H9 (cell line): ENCODE measurements at regions not wholly inside any gene's neighbourhood (a gene's known extent, or its start where the extent isn't known, plus 50 kb on each side); places are given as distances from the start of the nearest gene placed in this dataset.

Experiments used
- DNase-seq: peaks from one replicate; pipeline ENCODE4 v3.0.0-alpha.2; 2017
- H2AFZ ChIP-seq: one replicate; pipeline ENCODE4 v1.6.1; 2013; ENCODE audit warnings: mild to moderate bottlenecking, low read length, control low read depth, moderate library complexity
- H2AK5ac ChIP-seq: 2 replicates; pipeline ENCODE4 v1.6.1; 2013; ENCODE audit warnings: low read length, control low read depth, mixed read lengths; ENCODE audit not compliant: insufficient read length
- H2BK120ac ChIP-seq: one replicate; pipeline ENCODE4 v1.6.1; 2013; ENCODE audit warnings: low read depth, mild to moderate bottlenecking, low read length, control low read depth, inconsistent platforms; ENCODE audit not compliant: poor library complexity, severe bottlenecking
- H2BK12ac ChIP-seq: 2 replicates; pipeline ENCODE4 v1.6.1; 2013; ENCODE audit warnings: low read length, control low read depth, mixed read lengths, low read depth; ENCODE audit not compliant: insufficient read length
- H2BK15ac ChIP-seq: 2 replicates; pipeline ENCODE4 v1.6.1; 2013; ENCODE audit warnings: low read depth, low read length, control low read depth
- H2BK20ac ChIP-seq: one replicate; pipeline ENCODE4 v1.6.1; 2013; ENCODE audit warnings: low read depth, mild to moderate bottlenecking, low read length, control low read depth, inconsistent platforms; ENCODE audit not compliant: poor library complexity, severe bottlenecking
- H2BK5ac ChIP-seq: 2 replicates; pipeline ENCODE4 v1.6.1; 2013; ENCODE audit warnings: low read length, control low read depth, mixed read lengths; ENCODE audit not compliant: insufficient read length
- H3K14ac ChIP-seq: 2 replicates; pipeline ENCODE4 v1.6.1; 2013; ENCODE audit warnings: low read length, control low read depth; ENCODE audit not compliant: insufficient read depth
- H3K18ac ChIP-seq: 2 replicates; pipeline ENCODE4 v1.6.1; 2013; ENCODE audit warnings: low read depth, mild to moderate bottlenecking, mixed read lengths, low read length, control low read depth; ENCODE audit not compliant: insufficient read length
- H3K23ac ChIP-seq: 2 replicates; pipeline ENCODE4 v1.6.1; 2013; ENCODE audit warnings: low read length, control low read depth, mixed read lengths, low read depth; ENCODE audit not compliant: insufficient read length
- H3K23me2 ChIP-seq: 2 replicates; pipeline ENCODE4 v1.6.1; 2013; ENCODE audit warnings: low read depth, mild to moderate bottlenecking, mixed read lengths, low read length, control low read depth; ENCODE audit not compliant: insufficient read length, poor library complexity, severe bottlenecking
- H3K27ac ChIP-seq: 2 replicates; pipeline ENCODE4 v1.5.1; 2013; ENCODE audit warnings: low read length, control low read depth, mixed read lengths, low read depth; ENCODE audit not compliant: insufficient read length
- H3K27me3 ChIP-seq: 2 replicates; pipeline ENCODE4 v1.6.1; 2013; ENCODE audit warnings: low read length, control low read depth, inconsistent platforms; ENCODE audit not compliant: insufficient read depth
- H3K4ac ChIP-seq: 2 replicates; pipeline ENCODE4 v1.6.1; 2013; ENCODE audit warnings: low read depth, mild to moderate bottlenecking, control low read depth, inconsistent platforms, low read length, moderate library complexity
- H3K4me1 ChIP-seq: 2 replicates; pipeline ENCODE4 v1.6.1; 2013; ENCODE audit warnings: low read length, control low read depth, inconsistent platforms; ENCODE audit not compliant: insufficient read depth
- H3K4me2 ChIP-seq: 2 replicates; pipeline ENCODE4 v1.6.1; 2013; ENCODE audit warnings: low read length, control low read depth, mixed read lengths; ENCODE audit not compliant: insufficient read length, insufficient read depth
- H3K56ac ChIP-seq: 2 replicates; pipeline ENCODE4 v1.6.1; 2013; ENCODE audit warnings: low read depth, mild to moderate bottlenecking, mixed read lengths, low read length, control low read depth; ENCODE audit not compliant: insufficient read length
- H3K79me1 ChIP-seq: 2 replicates; pipeline ENCODE4 v1.6.1; 2013; ENCODE audit warnings: low read depth, mild to moderate bottlenecking, moderate library complexity, low read length, control low read depth, inconsistent platforms; ENCODE audit not compliant: insufficient read depth, poor library complexity, severe bottlenecking
- H3K79me2 ChIP-seq: 2 replicates; pipeline ENCODE4 v1.6.1; 2013; ENCODE audit warnings: low read length, control low read depth, inconsistent platforms; ENCODE audit not compliant: insufficient read depth
- H3K9ac ChIP-seq: 2 replicates; pipeline ENCODE4 v1.6.1; 2013; ENCODE audit warnings: low read length, control low read depth, mixed read lengths; ENCODE audit not compliant: insufficient read length; ENCODE audit errors: extremely low read depth
- H3K9me3 ChIP-seq: one replicate; pipeline ENCODE4 v1.6.1; 2013; ENCODE audit warnings: low read depth, low read length, inconsistent platforms; ENCODE audit not compliant: control insufficient read depth
- H3T11ph ChIP-seq: one replicate; pipeline ENCODE4 v1.6.1; 2013; ENCODE audit warnings: mild to moderate bottlenecking, low read length, control low read depth, inconsistent platforms
- H4K20me1 ChIP-seq: one replicate; pipeline ENCODE4 v1.6.1; 2013; ENCODE audit not compliant: control insufficient read depth, insufficient read length, insufficient read depth
- H4K5ac ChIP-seq: 2 replicates; pipeline ENCODE4 v1.6.1; 2013; ENCODE audit warnings: low read depth, mild to moderate bottlenecking, mixed read lengths, low read length, control low read depth; ENCODE audit not compliant: insufficient read length
- H4K8ac ChIP-seq: replicated peaks from 2 replicates; pipeline ENCODE4 v1.6.1; 2013; ENCODE audit warnings: low read length, control low read depth, mixed read lengths, low read depth; ENCODE audit not compliant: insufficient read length
- H4K91ac ChIP-seq: 2 replicates; pipeline ENCODE4 v1.6.1; 2013; ENCODE audit warnings: low read depth, mild to moderate bottlenecking, moderate library complexity, mixed read lengths, low read length, control low read depth; ENCODE audit not compliant: insufficient read length
- H3K27ac Mint-ChIP-seq, 3 experiments: 2 replicates in 2 of 3; 3 replicates in 1 of 3; pipeline ENCODE4 v1.8.0; 2020 to 2021; ENCODE audit warnings: mixed read lengths in 3 of 3, mild to moderate bottlenecking in 1 of 3, moderate library complexity in 1 of 3
- H3K27me3 Mint-ChIP-seq: 2 replicates; pipeline ENCODE4 v1.8.0; 2021; ENCODE audit warnings: low read depth, mild to moderate bottlenecking, moderate library complexity, mixed read lengths
- H3K36me3 Mint-ChIP-seq, 3 experiments: 2 replicates in 2 of 3; 3 replicates in 1 of 3; pipeline ENCODE4 v1.8.0; 2020 to 2021; ENCODE audit warnings: low read depth in 3 of 3, mixed read lengths in 3 of 3; ENCODE audit not compliant: insufficient read depth in 1 of 3
- H3K4me1 Mint-ChIP-seq, 2 experiments: 2 replicates each; pipeline ENCODE4 v1.8.0; 2020; ENCODE audit warnings: mixed read lengths in 2 of 2
- H3K4me3 Mint-ChIP-seq, 2 experiments: 2 replicates in 1 of 2; 3 replicates in 1 of 2; pipeline ENCODE4 v1.8.0; 2020 to 2021; ENCODE audit warnings: mild to moderate bottlenecking in 2 of 2, mixed read lengths in 2 of 2, moderate library complexity in 1 of 2
- H3K9me3 Mint-ChIP-seq, 2 experiments: 2 replicates in 1 of 2; 3 replicates in 1 of 2; pipeline ENCODE4 v1.8.0; 2020; ENCODE audit warnings: mild to moderate bottlenecking in 2 of 2, mixed read lengths in 2 of 2, moderate library complexity in 1 of 2
- WGBS: extraction: QIAGEN DNeasy Blood & Tissue Kit; methylation state at CpG from one replicate; pipeline ENCODE4 v1.1.7; 2013; ENCODE audit warnings: missing lambda C conversion rate, low lambda C conversion rate, mixed read lengths; ENCODE audit not compliant: insufficient read length; ENCODE audit errors: extremely low coverage; 5-methylcytosine and 5-hydroxymethylcytosine counted together
- TF ChIP-seq, protein P1 (sequence below): fragments of 200-600 bp; sonication (generic); conservative IDR thresholded peaks from 3 replicates; pipeline ENCODE4 v1.8.0; 2021; ENCODE audit warnings: antibody characterized with exemption, mild to moderate bottlenecking

DNA sequence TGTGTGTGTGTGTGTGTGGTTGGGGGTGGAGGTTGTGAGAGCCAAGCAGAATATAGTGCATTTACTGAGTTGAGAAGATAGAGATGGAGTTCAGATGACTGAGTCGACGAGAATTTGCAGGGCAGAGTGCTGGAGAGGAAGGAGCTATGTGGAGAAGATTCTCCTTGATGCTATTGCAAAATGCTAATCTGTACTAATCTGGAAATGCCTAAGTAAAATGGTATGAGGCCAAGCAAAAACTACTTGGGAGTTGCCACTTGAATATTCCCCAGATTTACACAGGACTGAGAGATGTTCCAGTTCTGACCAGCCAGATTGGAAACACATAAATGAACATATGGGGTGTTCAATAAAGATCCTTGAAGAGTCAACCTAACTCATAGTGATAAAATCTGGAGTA, 316.4 kb downstream of the NSUN3 start:
- no peak for DNase-seq
- peaks cover 14 to 17% of the 10 kb centered on the region in 2 experiments for H3K4me1 Mint-ChIP-seq
- no CpG with 5 or more reads among the region's 2 CpGs for WGBS

More for the DNA sequence above, 316.4 kb downstream of the NSUN3 start:
- Histone ChIP-seq H4K91ac (no peak overlapping the region), H2BK120ac (no peak overlapping the region), H3K4me2 (no peak overlapping the region), H3K27ac (no peak overlapping the region), H3K79me1 (no peaks in the 10 kb centered on the region), H3K27me3 (no peaks in the 10 kb centered on the region), H2AK5ac (no peak overlapping the region), H2BK15ac (no peak overlapping the region), H2BK12ac (no peak overlapping the region), H3K9me3 (no peaks in the 10 kb centered on the region), H3K14ac (no peak overlapping the region), H4K8ac (no peak overlapping the region), H3K18ac (no peak overlapping the region), H3K23me2 (no peaks in the 10 kb centered on the region), H3K9ac (no peak overlapping the region), H3K79me2 (no peaks in the 10 kb centered on the region), H4K20me1 (no peaks in the 10 kb centered on the region), H2BK5ac (no peak overlapping the region), H3K4me1 (no peaks in the 10 kb centered on the region), H4K5ac (no peak overlapping the region), H2BK20ac (no peak overlapping the region), H3K56ac (no peak overlapping the region), H3T11ph (no peak overlapping the region), H3K4ac (no peak overlapping the region), H2AFZ (no peak overlapping the region), H3K23ac (no peak overlapping the region)
- Mint-ChIP-seq H3K4me3 (no peak overlapping the region), H3K27ac (no peak overlapping the region), H3K9me3 (0 out of 5 replicates have a peak, but pooled peaks cover 0 to 1% of the 10 kb centered on the region in 2 experiments), H3K36me3 (no peaks in the 10 kb centered on the region), H3K27me3 (no peaks in the 10 kb centered on the region; the same call in 1 of the 2 replicates)
- TF ChIP-seq, protein P1, sequence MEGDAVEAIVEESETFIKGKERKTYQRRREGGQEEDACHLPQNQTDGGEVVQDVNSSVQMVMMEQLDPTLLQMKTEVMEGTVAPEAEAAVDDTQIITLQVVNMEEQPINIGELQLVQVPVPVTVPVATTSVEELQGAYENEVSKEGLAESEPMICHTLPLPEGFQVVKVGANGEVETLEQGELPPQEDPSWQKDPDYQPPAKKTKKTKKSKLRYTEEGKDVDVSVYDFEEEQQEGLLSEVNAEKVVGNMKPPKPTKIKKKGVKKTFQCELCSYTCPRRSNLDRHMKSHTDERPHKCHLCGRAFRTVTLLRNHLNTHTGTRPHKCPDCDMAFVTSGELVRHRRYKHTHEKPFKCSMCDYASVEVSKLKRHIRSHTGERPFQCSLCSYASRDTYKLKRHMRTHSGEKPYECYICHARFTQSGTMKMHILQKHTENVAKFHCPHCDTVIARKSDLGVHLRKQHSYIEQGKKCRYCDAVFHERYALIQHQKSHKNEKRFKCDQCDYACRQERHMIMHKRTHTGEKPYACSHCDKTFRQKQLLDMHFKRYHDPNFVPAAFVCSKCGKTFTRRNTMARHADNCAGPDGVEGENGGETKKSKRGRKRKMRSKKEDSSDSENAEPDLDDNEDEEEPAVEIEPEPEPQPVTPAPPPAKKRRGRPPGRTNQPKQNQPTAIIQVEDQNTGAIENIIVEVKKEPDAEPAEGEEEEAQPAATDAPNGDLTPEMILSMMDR: no peak
